ENCODE measurements at regions not wholly inside any gene's neighbourhood (a gene's known extent, or its start where the extent isn't known, plus 50 kb on each side); places are given as distances from the start of the nearest gene placed in this dataset.

DNA sequence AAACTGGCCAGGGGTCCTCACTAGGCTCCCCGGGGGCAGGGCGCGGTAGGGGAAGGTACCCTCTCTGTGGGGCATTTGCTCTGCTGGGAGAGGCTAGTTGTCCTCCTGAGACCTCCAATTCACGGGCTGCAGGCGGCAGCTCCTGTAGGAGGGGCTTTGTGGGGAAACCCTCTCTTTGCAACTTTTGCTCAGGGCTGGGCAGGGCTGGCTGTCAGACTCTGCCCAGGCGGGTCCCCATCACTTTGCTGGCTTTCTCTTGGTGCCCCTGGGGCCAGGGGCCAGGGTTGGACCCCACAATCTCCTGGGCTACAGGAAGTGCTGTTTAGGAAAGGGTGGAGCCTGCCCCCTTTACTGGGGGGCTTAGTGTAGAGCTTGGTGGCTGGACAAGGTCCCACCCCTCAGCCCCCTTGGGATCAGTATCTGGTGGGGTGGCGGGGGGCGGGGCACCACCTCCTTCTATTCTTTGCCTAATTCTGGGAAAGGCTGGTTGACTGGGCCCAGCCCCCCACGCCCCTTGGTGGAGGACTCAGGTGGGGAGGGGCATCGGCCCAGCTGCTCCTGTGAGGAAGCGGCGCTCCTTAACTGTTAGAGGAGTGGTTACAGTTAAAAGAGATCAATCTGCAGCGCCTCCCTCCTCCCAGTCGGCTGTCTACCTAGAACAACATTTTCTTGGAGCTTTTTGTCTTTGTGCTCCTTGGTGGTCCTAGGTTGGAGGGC lies 918.7 kb downstream of the AACS start:
- Histone ChIP-seq H3K27ac (no peak overlapping the region), H3K4me3 (peak overlapping the region; percentile 53)
- TF ChIP-seq, protein P1, sequence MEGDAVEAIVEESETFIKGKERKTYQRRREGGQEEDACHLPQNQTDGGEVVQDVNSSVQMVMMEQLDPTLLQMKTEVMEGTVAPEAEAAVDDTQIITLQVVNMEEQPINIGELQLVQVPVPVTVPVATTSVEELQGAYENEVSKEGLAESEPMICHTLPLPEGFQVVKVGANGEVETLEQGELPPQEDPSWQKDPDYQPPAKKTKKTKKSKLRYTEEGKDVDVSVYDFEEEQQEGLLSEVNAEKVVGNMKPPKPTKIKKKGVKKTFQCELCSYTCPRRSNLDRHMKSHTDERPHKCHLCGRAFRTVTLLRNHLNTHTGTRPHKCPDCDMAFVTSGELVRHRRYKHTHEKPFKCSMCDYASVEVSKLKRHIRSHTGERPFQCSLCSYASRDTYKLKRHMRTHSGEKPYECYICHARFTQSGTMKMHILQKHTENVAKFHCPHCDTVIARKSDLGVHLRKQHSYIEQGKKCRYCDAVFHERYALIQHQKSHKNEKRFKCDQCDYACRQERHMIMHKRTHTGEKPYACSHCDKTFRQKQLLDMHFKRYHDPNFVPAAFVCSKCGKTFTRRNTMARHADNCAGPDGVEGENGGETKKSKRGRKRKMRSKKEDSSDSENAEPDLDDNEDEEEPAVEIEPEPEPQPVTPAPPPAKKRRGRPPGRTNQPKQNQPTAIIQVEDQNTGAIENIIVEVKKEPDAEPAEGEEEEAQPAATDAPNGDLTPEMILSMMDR (IDR thresholded peaks at IDR 0.05): no peak
- no peak for DNase-seq (ENCODE audit: low spot score)

DNA sequence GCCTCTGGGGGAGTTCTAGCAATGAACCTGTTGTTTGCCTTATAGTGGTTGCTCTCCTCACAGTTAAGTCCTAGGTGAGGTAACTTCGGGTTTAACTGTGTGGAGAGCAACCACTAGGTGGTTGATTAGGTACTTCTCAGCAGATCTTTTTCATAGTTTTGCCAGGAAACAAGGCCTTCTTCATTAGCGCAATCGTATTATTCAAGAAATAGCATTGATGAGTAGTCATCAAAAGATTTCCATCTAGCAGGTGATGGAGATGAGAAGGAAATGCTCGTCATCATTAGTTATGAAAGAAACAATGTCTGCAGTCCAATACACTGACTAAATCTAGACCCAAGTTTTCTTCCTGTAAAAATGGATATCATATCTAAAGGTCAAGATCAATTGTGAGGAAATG lies 923.3 kb downstream of the AACS start:
- no peak overlapping the region for H3K4me3 ChIP-seq
- DNase-seq (ENCODE audit: low spot score): no peak
- no peak overlapping the region for H3K27ac ChIP-seq
- TF ChIP-seq, protein P1 (IDR thresholded peaks at IDR 0.05): no peak

DNA sequence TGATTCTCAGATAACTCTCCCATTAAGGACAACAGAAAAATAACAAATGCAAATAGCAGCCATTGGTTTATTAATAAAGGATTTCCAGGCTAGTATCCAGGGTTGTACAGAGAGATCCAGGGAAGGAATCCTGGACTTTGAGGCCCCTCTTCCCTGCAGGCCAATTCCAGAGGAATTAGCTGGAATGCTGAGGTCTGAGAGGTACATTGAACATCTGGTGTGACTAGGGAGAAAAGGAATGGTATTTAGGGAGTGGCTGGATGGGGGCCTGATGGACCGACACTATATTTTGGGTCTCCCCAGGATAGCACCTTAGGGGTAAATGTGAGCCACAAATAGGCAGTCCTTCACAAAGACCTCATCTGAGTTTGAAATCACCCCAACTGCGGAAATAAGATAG lies 924.5 kb downstream of the AACS start:
- TF ChIP-seq, protein P1 (IDR thresholded peaks at IDR 0.05): no peak
- Histone ChIP-seq H3K27ac (no peak overlapping the region), H3K4me3 (no peak overlapping the region)
- DNase-seq (ENCODE audit: low spot score): no peak

DNA sequence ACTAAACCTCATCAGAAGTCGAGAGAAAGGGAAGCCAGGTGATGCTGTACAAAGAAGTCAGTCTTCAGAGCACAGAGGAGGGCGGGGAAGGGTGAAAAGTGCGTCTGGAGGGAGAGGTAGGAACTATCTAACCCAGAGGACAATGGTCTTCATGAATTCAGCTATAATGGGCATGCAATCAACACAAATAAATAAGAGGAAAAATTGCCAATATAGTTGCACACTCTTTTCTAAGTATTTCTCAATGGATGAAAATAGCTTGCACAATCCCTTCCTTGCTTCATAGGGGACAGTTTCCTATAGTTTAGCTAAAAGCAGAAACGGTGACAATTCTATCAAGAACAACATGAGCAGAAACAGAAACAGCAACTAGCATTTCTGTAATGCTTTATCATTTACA lies 931.2 kb downstream of the AACS start:
- TF ChIP-seq, protein P1 (IDR thresholded peaks at IDR 0.05): no peak
- no peak overlapping the region for H3K27ac ChIP-seq
- no peak for DNase-seq (ENCODE audit: low spot score)
- H3K4me3 ChIP-seq: no peak overlapping the region

DNA sequence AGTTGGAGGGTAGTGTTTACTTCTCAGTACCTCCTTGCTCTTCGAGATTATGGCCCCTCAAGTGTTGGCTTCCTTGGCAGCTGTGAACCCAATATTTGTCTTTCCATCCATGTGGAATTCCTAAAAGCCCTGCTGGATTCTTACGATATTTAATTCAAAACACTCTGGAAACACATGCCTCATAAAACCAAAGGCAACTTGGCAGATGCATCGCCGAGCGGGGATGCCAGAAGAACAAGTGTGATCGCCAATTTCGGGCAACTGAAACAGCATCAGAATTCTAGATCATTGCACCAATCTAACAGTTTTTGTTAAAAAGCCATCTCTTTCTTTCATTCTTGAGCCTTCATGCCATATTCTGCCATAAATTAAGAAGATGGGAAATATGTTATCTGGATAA lies 934.4 kb downstream of the AACS start:
- TF ChIP-seq, protein P1 (IDR thresholded peaks at IDR 0.05): no peak
- H3K4me3 ChIP-seq: no peak overlapping the region
- no peak overlapping the region for H3K27ac ChIP-seq
- no peak for DNase-seq (ENCODE audit: low spot score)

DNA sequence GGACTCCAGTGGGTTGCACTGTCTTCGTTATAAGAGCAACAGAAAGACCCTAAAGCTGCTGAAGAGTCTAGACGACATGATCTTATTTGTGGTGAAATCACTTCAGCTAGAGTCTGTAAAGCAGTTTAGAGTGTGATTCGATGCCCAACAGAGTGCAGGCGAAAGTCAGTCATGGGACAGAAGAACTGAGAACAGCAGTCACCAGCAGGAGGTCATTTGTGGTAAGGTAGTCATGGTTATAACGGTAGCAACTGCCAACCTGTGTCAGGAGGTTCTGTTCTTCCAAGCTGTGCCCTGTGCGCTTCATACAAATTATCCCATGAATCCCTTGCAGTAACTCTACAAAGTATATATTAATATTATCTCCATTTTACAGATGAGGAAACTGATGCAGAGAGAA lies 954.1 kb downstream of the AACS start:
- no peak overlapping the region for H3K4me3 ChIP-seq
- no peak for DNase-seq (ENCODE audit: low spot score)
- H3K27ac ChIP-seq: no peak overlapping the region
- TF ChIP-seq, protein P1 (IDR thresholded peaks at IDR 0.05): no peak

DNA sequence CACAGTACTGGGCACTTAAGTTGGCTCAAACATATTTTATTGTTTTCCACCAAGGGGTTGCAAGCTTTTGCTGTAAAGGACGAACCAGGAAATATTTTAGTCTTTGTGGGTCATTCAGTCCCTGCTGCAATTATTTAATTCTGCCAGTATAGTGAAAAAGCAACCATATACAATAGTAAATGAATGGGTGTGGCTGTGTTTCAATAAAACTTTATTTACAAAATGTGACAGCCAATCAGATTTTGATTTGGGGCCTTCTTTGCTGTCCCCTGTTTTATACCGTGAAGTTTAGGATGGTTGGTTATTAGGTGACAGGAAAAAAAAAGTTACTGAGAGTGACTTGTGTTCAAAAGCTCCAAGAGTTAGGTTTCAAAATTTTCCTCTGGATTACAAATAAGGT lies 956.4 kb downstream of the AACS start:
- TF ChIP-seq, protein P1 (IDR thresholded peaks at IDR 0.05): no peak
- Histone ChIP-seq H3K4me3 (no peak overlapping the region), H3K27ac (no peak overlapping the region)
- DNase-seq (ENCODE audit: low spot score): no peak

Measured in coronary artery (tissue), 2 donors.